ENCODE measurements at regions not wholly inside any gene's neighbourhood (a gene's known extent, or its start where the extent isn't known, plus 50 kb on each side); places are given as distances from the start of the nearest gene placed in this dataset.
"Not testable (repeated sequence)": the region's sequence is repeated elsewhere in the genome, so short reads cannot be mapped to it uniquely, and the experiment has no call there.

DNA sequence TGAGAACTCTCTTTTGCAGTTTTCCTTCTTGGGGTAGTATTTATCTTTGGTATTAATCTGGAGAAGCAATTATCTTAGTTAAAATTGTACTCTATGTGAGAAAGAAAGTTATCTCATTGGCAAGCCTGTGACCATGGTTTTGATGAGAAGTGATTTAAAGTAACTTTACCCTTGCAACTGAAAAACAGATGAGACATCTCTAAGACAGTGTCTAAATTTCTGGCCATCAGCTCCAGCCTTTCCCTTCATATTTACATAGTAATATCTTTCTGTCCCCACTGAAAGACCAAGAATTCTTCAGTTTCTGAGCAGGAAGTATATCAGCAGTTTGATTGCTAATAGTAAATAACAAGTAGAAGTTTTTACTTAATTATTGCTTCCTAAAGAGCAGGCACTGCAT, 386.1 kb upstream of the SYNCRIP start:
- DNase-seq: no peak

- not testable (repeated sequence) for DNase-seq
Measured at GRCh38 chr6:86026890-86027289, 384.2 kb upstream of the SYNCRIP start.

- DNase-seq: no peak
Measured at GRCh38 chr6:86017236-86017635, 374.6 kb upstream of the SYNCRIP start.

DNA sequence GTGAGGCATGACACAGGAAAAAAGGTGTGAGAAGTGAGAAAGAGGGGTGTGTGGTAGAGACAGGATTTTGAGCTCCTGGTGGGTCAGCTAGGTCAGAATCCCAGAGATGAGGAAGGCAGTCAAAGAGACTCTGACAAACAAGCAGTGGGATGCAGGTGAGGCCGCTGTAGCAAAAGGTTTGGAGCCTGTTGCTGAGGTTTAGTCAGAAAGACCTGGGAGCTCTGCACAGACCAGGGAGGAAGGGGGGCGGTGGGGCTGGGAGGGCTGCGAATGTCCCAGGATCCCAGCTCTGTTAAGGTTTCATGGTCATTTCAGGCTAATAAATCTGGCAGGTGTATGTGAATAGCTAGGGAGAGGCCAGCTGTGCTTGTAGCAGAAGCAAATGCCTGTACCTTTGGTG, 373.9 kb upstream of the SYNCRIP start:
- DNase-seq: no peak

GRCh38 chr6:86016077-86016476, 373.4 kb upstream of the SYNCRIP start:
- DNase-seq: no peak

DNA sequence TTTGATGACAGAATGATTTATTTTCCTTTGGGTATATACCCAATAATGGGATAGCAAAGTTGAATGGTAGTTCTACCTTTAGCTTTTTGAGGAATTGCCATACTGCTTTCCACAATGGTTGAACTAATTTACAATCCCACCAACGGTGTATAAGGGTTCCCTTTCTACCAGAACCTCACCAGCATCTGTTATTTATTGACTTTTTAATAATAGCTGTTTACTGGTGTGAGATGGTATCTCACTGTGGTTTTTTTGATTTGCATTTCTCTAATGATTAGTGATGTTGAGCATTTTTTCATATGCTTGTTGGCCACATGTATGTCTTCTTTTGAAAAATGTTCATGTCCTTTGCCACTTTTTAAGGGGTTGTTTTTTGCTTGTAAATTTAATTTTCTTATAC, 370.3 kb upstream of the SYNCRIP start:
- not testable (repeated sequence) for DNase-seq

DNA sequence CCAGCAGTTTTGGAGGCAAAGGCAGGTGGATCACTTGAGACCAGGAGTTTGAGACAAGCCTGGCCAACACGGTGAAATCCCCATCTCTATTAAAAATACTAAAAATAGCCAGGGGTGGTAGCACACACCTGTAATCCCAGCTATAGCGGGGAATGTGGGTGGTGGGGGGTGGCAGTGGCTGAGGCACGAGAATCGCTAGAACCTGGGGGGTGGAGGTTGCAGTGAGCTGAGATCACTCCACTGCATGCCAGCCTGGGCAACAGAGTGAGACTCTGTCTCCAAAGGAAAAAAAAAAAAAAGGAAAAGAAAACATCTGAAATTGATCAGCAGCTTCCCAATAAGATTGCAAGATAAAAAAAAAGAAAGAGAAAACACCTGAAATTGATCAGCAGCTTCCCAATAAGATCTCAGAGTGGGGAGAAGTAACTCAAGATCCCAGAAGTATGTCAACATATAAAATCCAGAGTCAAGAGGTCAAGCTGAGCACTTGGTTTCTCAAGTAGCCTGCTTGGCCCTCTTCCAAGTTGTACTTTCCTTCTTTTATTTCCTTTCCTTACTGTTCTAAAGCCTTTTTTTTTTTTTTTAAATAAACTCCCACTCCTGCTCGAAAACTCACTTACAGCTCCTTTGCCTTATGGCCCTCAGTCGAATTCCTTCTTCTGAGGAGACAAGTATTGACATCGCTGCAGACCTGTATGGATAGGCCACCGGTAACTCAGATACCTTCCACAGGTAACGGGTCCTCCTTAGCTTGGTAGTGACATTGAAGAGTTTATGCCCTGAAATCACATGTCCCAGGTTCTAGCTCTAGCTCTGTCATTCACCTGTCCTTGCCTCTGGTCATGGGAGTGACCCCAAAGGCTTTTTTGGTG, 368.5 kb upstream of the SYNCRIP start:
- DNase-seq: no peak

GRCh38 chr6:85997206-85997605, 354.5 kb upstream of the SYNCRIP start:
- DNase-seq: no peak

DNA sequence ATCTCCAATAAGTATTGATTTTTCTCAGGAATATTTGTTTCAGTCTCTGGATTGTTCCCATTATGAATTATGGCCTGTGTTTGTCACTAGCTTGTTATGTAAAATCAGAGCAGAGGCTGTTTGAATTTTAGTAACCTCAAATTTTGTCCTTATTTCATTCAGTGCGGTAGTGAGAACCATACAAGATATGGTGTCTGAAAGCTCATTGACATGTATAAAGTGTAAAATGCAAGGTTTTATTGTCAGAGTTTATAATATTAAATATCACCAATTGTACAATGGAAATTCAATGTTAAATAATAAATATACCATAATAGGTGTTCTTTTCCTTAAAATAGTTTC, 353.3 kb upstream of the SYNCRIP start:
- DNase-seq: no peak

DNA sequence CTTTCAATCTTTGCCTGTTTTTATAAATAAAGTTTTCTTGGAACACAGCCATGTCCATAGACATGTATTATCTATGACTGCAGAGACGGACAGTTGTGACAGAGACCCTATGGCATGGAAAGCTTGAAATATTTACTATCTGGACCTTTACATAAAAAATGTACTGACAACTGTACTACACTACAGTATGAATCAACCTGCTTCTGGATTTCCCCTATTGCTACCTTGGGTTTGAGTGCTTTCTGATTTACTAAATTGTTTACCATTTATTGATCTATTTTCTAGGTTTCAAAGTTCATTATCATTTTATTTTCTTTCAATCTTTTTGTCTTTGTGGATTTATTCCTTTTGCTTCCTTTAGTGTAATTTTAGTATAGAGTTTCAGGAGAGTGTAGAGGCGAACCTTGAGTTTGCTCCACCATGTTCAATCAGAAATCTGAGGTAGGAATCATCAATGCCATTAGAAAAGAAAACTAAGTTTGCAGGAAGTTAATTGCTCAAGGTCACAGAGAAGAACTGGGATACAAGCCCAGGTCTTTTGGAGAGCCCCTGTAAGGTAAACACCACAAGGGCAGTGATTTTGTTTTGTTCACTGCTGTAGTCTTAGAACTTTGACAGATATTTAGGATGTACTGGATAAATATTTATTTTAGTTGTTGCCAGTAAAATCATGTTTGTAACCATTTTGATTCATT, 352.8 kb upstream of the SYNCRIP start:
- no peak for DNase-seq

DNA sequence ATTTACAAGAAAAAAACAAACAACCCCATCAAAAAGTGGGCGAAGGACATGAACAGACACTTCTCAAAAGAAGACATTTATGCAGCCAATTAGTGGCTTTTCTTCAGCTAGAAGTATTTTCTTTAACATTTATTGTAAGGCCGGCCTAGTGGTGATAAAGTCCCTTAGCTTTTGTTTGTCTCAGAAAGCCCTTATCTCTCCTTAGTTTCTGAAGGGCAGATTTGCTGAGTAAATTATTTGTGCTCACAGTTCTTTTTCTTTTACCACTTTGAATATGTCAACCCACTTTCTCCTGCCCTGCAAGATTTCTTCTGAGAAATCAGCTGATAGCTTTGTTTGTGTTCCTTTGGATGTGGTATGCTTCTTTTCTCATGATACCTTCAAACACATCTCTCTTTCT, 344.0 kb upstream of the SYNCRIP start:
- DNase-seq: no peak

GRCh38 chr6:85983032-85983659, 340.5 kb upstream of the SYNCRIP start:
- DNase-seq: no peak

GRCh38 chr6:85977661-85978060, 335.0 kb upstream of the SYNCRIP start:
- DNase-seq: no peak

- DNase-seq: no peak
Measured at GRCh38 chr6:85975957-85976356, 333.3 kb upstream of the SYNCRIP start.

GRCh38 chr6:85971238-85971637, 328.6 kb upstream of the SYNCRIP start:
- no peak for DNase-seq

DNA sequence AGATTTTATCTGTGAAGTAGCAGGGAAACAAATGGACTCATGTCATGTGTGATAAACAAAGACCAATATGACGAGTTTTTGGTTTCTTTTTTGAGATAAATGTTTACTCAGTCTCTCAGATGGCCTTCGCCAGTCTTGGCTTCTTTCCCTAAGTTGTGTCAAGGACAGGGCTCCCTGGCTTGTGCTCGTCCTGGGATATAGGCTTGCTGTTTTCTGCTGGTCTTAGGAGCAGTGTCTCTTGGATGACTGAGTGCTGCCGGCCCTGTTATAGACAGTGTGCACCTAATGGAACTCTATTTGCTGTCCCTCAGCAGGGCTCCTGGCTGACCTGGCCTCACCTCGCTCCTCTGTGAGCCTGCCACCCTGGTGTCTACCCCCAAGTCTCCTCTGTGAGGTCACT, 324.1 kb upstream of the SYNCRIP start:
- no peak for DNase-seq

DNA sequence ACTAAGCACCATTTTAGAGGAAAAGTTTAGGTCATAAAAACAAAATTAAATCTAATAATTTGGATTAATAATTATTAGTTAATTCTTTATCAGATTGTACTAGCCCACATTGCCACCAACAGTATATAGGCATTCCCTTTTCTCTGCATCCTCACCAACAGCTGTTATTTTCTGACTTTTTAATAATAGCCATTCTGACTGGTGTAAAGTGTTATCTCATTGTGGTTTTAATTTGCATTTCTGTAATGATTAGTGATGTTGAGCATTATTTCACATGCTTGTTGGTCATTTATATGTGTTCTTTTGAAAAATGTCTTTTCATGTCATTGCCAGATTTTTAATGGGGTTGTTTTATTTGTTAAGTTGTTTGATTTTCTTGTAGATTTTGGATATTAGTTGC, 319.1 kb upstream of the SYNCRIP start:
- DNase-seq: no peak

- DNase-seq: no peak
Measured at GRCh38 chr6:85961125-85961524, 318.4 kb upstream of the SYNCRIP start.

DNA sequence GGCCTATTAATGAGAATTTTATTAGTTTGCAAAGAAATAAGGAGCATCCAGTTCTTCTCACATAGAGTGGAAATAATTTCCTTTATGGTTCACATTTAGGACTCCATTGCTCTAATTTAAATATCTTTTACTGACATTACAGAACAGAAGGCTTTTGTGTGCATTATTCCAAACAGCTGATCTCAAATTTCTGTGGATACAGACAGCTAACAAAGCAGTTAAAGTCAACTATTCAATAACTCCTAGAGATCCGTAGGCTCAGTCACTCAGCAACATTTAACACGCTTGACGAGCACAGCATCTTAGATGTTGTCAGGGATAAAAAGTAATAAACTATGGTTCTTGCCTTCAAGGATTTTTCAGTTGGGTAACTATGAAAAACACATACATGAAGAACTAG, 305.8 kb upstream of the SYNCRIP start:
- no peak for DNase-seq

- DNase-seq: no peak
Measured at GRCh38 chr6:85945459-85946185, 302.9 kb upstream of the SYNCRIP start.

DNA sequence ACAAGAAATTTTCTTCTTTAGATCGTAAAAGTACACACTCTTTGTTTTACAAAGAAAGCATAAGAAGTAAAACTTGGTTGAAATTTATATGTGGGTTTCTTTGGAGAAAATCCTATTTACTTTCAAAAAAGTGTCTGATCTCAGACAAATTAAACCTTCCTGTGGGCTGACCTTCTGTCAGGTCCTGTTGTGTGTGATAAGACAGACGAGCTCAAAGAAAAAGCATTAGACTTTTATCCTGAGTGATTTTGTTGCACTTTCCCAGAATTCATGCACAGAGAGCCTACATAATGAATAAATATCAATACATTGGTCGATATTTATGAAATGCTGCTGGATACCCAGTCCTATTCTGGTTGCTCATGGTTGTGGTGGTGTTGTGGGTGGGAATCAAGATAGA, 302.1 kb upstream of the SYNCRIP start:
- no peak for DNase-seq

GRCh38 chr6:85942844-85943243, 300.2 kb upstream of the SYNCRIP start:
- no peak for DNase-seq

DNA sequence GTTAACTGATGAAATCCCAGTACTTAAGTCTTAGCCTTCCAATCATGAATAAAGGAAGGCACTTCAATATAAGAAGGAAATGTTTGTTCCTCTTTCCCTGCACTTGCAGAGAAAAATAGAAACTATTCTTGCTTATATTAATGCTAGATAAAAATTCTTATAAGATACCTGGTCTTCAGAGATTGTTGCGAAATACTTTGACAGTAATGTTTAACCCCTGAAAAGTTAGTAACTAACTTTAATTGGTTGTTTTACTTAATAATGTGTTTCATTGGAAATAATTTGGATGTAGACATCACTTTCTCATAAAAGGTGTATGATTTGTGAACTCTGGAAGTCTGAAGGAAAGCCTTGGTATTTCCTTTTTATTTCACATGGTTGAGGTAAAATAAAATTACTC, 294.2 kb upstream of the SYNCRIP start:
- DNase-seq: no peak

All from SW 1271 (cell line).